ENCODE measurements at regions not wholly inside any gene's neighbourhood (a gene's known extent, or its start where the extent isn't known, plus 50 kb on each side); places are given as distances from the start of the nearest gene placed in this dataset.
A peak's percentile ranks its signal among the peaks of the same experiment; 100 is the strongest.

DNA sequence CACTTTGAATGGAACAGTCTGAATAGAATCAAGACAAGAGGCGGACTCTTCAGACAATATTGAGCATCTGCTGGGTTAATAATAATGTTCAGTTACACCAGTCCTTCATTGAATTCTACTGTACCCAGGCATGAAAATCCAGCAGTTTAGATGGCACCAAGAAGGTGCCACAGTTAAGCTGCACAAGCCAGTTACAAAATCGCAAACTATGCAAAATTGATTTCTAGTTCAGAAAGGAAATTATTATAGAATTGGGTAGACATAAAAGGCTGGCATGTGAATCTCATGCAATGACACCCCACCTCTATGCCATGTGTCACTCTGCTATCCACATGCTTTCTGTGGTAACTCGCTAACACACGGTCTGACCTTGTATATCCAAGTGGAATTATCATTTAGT lies 105.8 kb upstream of the VCX3A start:
- no peaks in the 10 kb centered on the region for H3K36me3 ChIP-seq (ENCODE audit: control insufficient read depth in 1 of 2, insufficient read depth in 2 of 2, low read length in 2 of 2)
- no peaks in the 10 kb centered on the region for H3K9me3 ChIP-seq (ENCODE audit: insufficient read depth, low read depth, low read length)
- no peak overlapping the region for H3K4me3 ChIP-seq (ENCODE audit: low read depth, low read length)
- H3K23ac ChIP-seq (ENCODE audit: low read length), result no peak overlapping the region
- no peak overlapping the region for H4K12ac ChIP-seq (ENCODE audit: low read depth, low read length)
- no peaks in the 10 kb centered on the region for H3K27me3 ChIP-seq (ENCODE audit: insufficient read depth, low read length)
- no peak overlapping the region for H2BK120ac ChIP-seq (ENCODE audit: insufficient read depth, low read length, poor library complexity)
- H3K18ac ChIP-seq (ENCODE audit: low read length), result no peak overlapping the region
- H3K4me1 ChIP-seq (ENCODE audit: control insufficient read depth in 1 of 2, insufficient read depth in 2 of 2, low read length in 2 of 2), result no peaks in the 10 kb centered on the region
- no peak for DNase-seq
- H2BK12ac ChIP-seq (ENCODE audit: low read length), result no peak overlapping the region
- H3K79me1 ChIP-seq (ENCODE audit: low read length), result no peaks in the 10 kb centered on the region
- no peaks in the 10 kb centered on the region for H3K79me2 ChIP-seq (ENCODE audit: control insufficient read depth, insufficient read depth, low read length, poor library complexity)
- H2AFZ ChIP-seq (ENCODE audit: insufficient read depth, low read length, poor library complexity), result no peak overlapping the region
- no peak overlapping the region for H3K9ac ChIP-seq (ENCODE audit: low read length)
- H2AK5ac ChIP-seq (ENCODE audit: low read length), result no peak overlapping the region
- H3K14ac ChIP-seq (ENCODE audit: low read length), result no peak overlapping the region
- no peak overlapping the region for H4K8ac ChIP-seq (ENCODE audit: low read depth, low read length)
- no peak overlapping the region for H3K27ac ChIP-seq (ENCODE audit: low read depth, low read length)
- H2BK5ac ChIP-seq (ENCODE audit: low read depth, low read length, poor library complexity), result no peak overlapping the region
- WGBS (ENCODE audit: extremely low coverage, insufficient coverage, insufficient read length), result no CpG with 5 or more reads among the region's 4 CpGs
- H3K4me2 ChIP-seq (ENCODE audit: low read length), result no peak overlapping the region
- H4K91ac ChIP-seq (ENCODE audit: low read depth, low read length), result no peak overlapping the region
- no peak overlapping the region for H3K4ac ChIP-seq (ENCODE audit: low read depth, low read length)

DNA sequence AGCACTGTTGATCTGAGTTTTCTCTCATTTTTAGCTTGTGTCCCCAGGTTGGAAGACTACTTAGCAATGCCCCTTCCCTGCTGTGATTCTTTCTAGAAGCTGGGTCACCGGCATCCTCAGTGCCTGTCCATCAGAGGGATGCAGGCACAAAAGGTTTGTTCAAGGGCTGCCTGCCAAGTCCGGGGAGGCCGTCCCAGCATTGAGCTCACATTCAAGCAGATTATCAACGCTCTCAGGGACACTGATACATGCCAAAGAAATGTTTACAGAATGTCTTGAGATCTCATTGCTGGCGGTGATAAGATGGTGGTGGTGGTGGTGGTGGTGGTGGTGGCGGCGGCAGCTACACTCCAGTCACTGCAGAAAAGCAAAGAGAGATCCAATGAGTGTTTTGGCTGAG lies 79.6 kb upstream of the VCX3A start:
- DNase-seq, result peak; percentile 35 to 67
- no CpG with 5 or more reads among the region's 7 CpGs for WGBS (ENCODE audit: extremely low coverage, insufficient coverage, insufficient read length)

DNA sequence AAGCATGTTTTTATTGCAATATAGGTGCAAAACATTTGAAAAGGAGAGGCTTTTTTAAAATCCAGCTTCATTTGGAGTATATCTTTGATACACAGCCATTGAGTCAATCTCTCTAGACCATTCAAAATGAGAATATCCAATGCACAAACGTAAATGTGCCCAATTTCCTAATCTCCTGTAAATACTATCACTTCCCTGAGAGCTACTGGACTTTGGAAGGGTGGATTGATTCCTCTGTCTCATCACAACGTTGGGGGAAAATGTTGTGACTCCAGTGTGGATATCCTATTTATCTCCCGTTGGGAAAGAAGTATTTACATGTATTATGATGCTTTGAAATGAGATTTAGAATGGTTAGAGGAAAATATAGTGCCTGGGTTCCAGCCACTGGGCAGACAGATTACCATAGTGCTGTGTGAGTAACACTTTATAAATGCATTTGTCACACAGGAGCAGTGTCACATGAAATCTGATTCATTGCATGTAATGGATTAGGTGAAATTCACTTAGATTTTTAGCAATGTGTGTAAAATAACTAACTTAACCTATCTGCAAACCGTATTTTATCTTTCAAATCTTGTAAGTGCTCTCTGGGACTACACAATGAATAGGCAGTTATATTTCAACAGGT lies 64.4 kb upstream of the VCX3A start:
- Histone ChIP-seq H4K12ac (ENCODE audit: low read depth, low read length) (no peak overlapping the region), H3K79me2 (ENCODE audit: control insufficient read depth, insufficient read depth, low read length, poor library complexity) (no peaks in the 10 kb centered on the region), H3K79me1 (ENCODE audit: low read length) (no peaks in the 10 kb centered on the region), H3K4me2 (ENCODE audit: low read length) (no peak overlapping the region), H4K8ac (ENCODE audit: low read depth, low read length) (no peak overlapping the region), H3K27ac (ENCODE audit: low read depth, low read length) (no peak overlapping the region), H3K4me1 (ENCODE audit: control insufficient read depth in 1 of 2, insufficient read depth in 2 of 2, low read length in 2 of 2) (no peaks in the 10 kb centered on the region), H3K27me3 (ENCODE audit: insufficient read depth, low read length) (no peaks in the 10 kb centered on the region), H3K9ac (ENCODE audit: low read length) (no peak overlapping the region), H3K23ac (ENCODE audit: low read length) (no peak overlapping the region), H3K4me3 (ENCODE audit: low read depth, low read length) (no peak overlapping the region), H2BK12ac (ENCODE audit: low read length) (no peak overlapping the region), H3K18ac (ENCODE audit: low read length) (no peak overlapping the region), H4K91ac (ENCODE audit: low read depth, low read length) (no peak overlapping the region), H3K9me3 (ENCODE audit: insufficient read depth, low read depth, low read length) (no peaks in the 10 kb centered on the region), H3K4ac (ENCODE audit: low read depth, low read length) (no peak overlapping the region), H3K14ac (ENCODE audit: low read length) (no peak overlapping the region), H2AFZ (ENCODE audit: insufficient read depth, low read length, poor library complexity) (no peak overlapping the region), H3K36me3 (ENCODE audit: control insufficient read depth in 1 of 2, insufficient read depth in 2 of 2, low read length in 2 of 2) (no peaks in the 10 kb centered on the region), H2AK5ac (ENCODE audit: low read length) (no peak overlapping the region), H2BK5ac (ENCODE audit: low read depth, low read length, poor library complexity) (no peak overlapping the region), H2BK120ac (ENCODE audit: insufficient read depth, low read length, poor library complexity) (no peak overlapping the region)
- peak in 1 of 2 donors; percentile 2 for DNase-seq
- WGBS (ENCODE audit: extremely low coverage, insufficient coverage, insufficient read length), result no CpG with 5 or more reads among the region's 4 CpGs

More for the DNA sequence above, 79.6 kb upstream of the VCX3A start:
- H3K4me1 ChIP-seq (ENCODE audit: control insufficient read depth in 1 of 2, insufficient read depth in 2 of 2, low read length in 2 of 2), result no peaks in the 10 kb centered on the region
- no peak overlapping the region for H4K8ac ChIP-seq (ENCODE audit: low read depth, low read length)
- H2BK120ac ChIP-seq (ENCODE audit: insufficient read depth, low read length, poor library complexity), result no peak overlapping the region
- no peak overlapping the region for H3K18ac ChIP-seq (ENCODE audit: low read length)
- no peak overlapping the region for H3K27ac ChIP-seq (ENCODE audit: low read depth, low read length)
- no peak overlapping the region for H3K4ac ChIP-seq (ENCODE audit: low read depth, low read length)
- H3K4me3 ChIP-seq (ENCODE audit: low read depth, low read length), result no peak overlapping the region
- H2AFZ ChIP-seq (ENCODE audit: insufficient read depth, low read length, poor library complexity), result no peak overlapping the region
- no peak overlapping the region for H3K4me2 ChIP-seq (ENCODE audit: low read length)
- no peaks in the 10 kb centered on the region for H3K27me3 ChIP-seq (ENCODE audit: insufficient read depth, low read length)
- H2BK12ac ChIP-seq (ENCODE audit: low read length), result no peak overlapping the region
- no peaks in the 10 kb centered on the region for H3K9me3 ChIP-seq (ENCODE audit: insufficient read depth, low read depth, low read length)
- H3K14ac ChIP-seq (ENCODE audit: low read length), result no peak overlapping the region
- H2AK5ac ChIP-seq (ENCODE audit: low read length), result no peak overlapping the region
- no peak overlapping the region for H2BK5ac ChIP-seq (ENCODE audit: low read depth, low read length, poor library complexity)
- no peak overlapping the region for H3K9ac ChIP-seq (ENCODE audit: low read length)
- H3K79me1 ChIP-seq (ENCODE audit: low read length), result no peaks in the 10 kb centered on the region
- H3K23ac ChIP-seq (ENCODE audit: low read length), result no peak overlapping the region
- no peaks in the 10 kb centered on the region for H3K79me2 ChIP-seq (ENCODE audit: control insufficient read depth, insufficient read depth, low read length, poor library complexity)
- no peak overlapping the region for H4K12ac ChIP-seq (ENCODE audit: low read depth, low read length)
- no peak overlapping the region for H4K91ac ChIP-seq (ENCODE audit: low read depth, low read length)
- H3K36me3 ChIP-seq (ENCODE audit: control insufficient read depth in 1 of 2, insufficient read depth in 2 of 2, low read length in 2 of 2), result no peaks in the 10 kb centered on the region
